ENCODE measurements at regions not wholly inside any gene's neighbourhood (a gene's known extent, or its start where the extent isn't known, plus 50 kb on each side); places are given as distances from the start of the nearest gene placed in this dataset.

- 91% methylated on average over 2 of the region's 2 CpGs for WGBS
- no peaks in the 10 kb centered on the region for H3K4me1 ChIP-seq (replicated peaks)
Measured at GRCh38 chr2:12587228-12587627, 129.5 kb upstream of the TRIB2 start.

GRCh38 chr2:12587729-12588522, 128.8 kb upstream of the TRIB2 start:
- Histone ChIP-seq H3K27me3 (replicated peaks; ENCODE audit: insufficient read depth) (no peaks in the 10 kb centered on the region), H3K36me3 (no peaks in the 10 kb centered on the region), H3K9me3 (no peaks in the 10 kb centered on the region), H3K4me3 (no peak overlapping the region), H3K27ac (no peak overlapping the region), H3K4me1 (replicated peaks) (no peaks in the 10 kb centered on the region)
- WGBS, result 84% methylated on average over 4 of the region's 4 CpGs
- no peak for DNase-seq (ENCODE audit: low spot score)
- intact Hi-C loops (cut with DNase I), result no loop called here
- TF ChIP-seq POLR2AphosphoS5 (IDR thresholded peaks at IDR 0.05) (no peak), POLR2A (IDR thresholded peaks at IDR 0.05) (no peak), CTCF (IDR thresholded peaks at IDR 0.05) (no peak)

More at GRCh38 chr2:12587228-12587627, 129.5 kb upstream of the TRIB2 start:
- no peak overlapping the region for H3K27ac ChIP-seq
- intact Hi-C loops (cut with DNase I), result no loop called here
- H3K27me3 ChIP-seq (replicated peaks; ENCODE audit: insufficient read depth), result no peaks in the 10 kb centered on the region
- H3K4me3 ChIP-seq, result no peak overlapping the region
- no peak for DNase-seq (ENCODE audit: low spot score)
- H3K36me3 ChIP-seq, result no peaks in the 10 kb centered on the region
- H3K9me3 ChIP-seq, result no peaks in the 10 kb centered on the region
- TF ChIP-seq POLR2A (IDR thresholded peaks at IDR 0.05), result no peak
- no peak for TF ChIP-seq CTCF (IDR thresholded peaks at IDR 0.05)
- no peak for TF ChIP-seq POLR2AphosphoS5 (IDR thresholded peaks at IDR 0.05)

- Histone ChIP-seq H3K36me3 (no peaks in the 10 kb centered on the region), H3K4me1 (replicated peaks) (no peaks in the 10 kb centered on the region), H3K27me3 (replicated peaks; ENCODE audit: insufficient read depth) (no peaks in the 10 kb centered on the region), H3K27ac (no peak overlapping the region), H3K9me3 (no peaks in the 10 kb centered on the region), H3K4me3 (no peak overlapping the region)
- TF ChIP-seq CTCF (IDR thresholded peaks at IDR 0.05) (no peak), POLR2A (IDR thresholded peaks at IDR 0.05) (no peak), POLR2AphosphoS5 (IDR thresholded peaks at IDR 0.05) (no peak)
- intact Hi-C loops (cut with DNase I), result no loop called here
- no peak for DNase-seq (ENCODE audit: low spot score)
- 93% methylated on average over 5 of the region's 5 CpGs for WGBS
Measured at GRCh38 chr2:12588986-12589385, 127.8 kb upstream of the TRIB2 start.

- H3K4me3 ChIP-seq, result no peak overlapping the region
- H3K27me3 ChIP-seq (replicated peaks; ENCODE audit: insufficient read depth), result no peaks in the 10 kb centered on the region
- 62% methylated on average over 5 of the region's 5 CpGs for WGBS
- TF ChIP-seq POLR2A (IDR thresholded peaks at IDR 0.05) (no peak), POLR2AphosphoS5 (IDR thresholded peaks at IDR 0.05) (no peak), CTCF (IDR thresholded peaks at IDR 0.05) (no peak)
- DNase-seq (ENCODE audit: low spot score), result no peak
- intact Hi-C loops (cut with DNase I), result no loop called here
- H3K9me3 ChIP-seq, result no peaks in the 10 kb centered on the region
- H3K27ac ChIP-seq, result no peak overlapping the region
- no peaks in the 10 kb centered on the region for H3K36me3 ChIP-seq
- H3K4me1 ChIP-seq (replicated peaks), result no peaks in the 10 kb centered on the region
Measured at GRCh38 chr2:12589802-12590320, 126.9 kb upstream of the TRIB2 start.

- H3K27me3 ChIP-seq (replicated peaks; ENCODE audit: insufficient read depth), result no peaks in the 10 kb centered on the region
- TF ChIP-seq POLR2A (IDR thresholded peaks at IDR 0.05) (no peak), POLR2AphosphoS5 (IDR thresholded peaks at IDR 0.05) (no peak), CTCF (IDR thresholded peaks at IDR 0.05) (no peak)
- 77% methylated on average over 3 of the region's 3 CpGs for WGBS
- no peak overlapping the region for H3K27ac ChIP-seq
- H3K36me3 ChIP-seq, result no peaks in the 10 kb centered on the region
- intact Hi-C loops (cut with DNase I), result no loop called here
- no peaks in the 10 kb centered on the region for H3K9me3 ChIP-seq
- no peak overlapping the region for H3K4me3 ChIP-seq
- no peaks in the 10 kb centered on the region for H3K4me1 ChIP-seq (replicated peaks)
- no peak for DNase-seq (ENCODE audit: low spot score)
Measured at GRCh38 chr2:12592296-12592695, 124.4 kb upstream of the TRIB2 start.
